ENCODE measurements at regions not wholly inside any gene's neighbourhood (a gene's known extent, or its start where the extent isn't known, plus 50 kb on each side); places are given as distances from the start of the nearest gene placed in this dataset.

- TF ChIP-seq CTCF (IDR thresholded peaks at IDR 0.05; ENCODE audit: low read length) (no peak), EZH2 (optimal IDR thresholded peaks at IDR 0.05; ENCODE audit: low read depth, low read length) (no peak), EZH2phosphoT487 (IDR thresholded peaks at IDR 0.05; ENCODE audit: low read length) (no peak)
These were observed 1727.9 kb upstream of the SLC39A10 start for GRCh38 chr2:193929131-193929530.
